HL-60 (cell line): ENCODE measurements at regions not wholly inside any gene's neighbourhood (a gene's known extent, or its start where the extent isn't known, plus 50 kb on each side); places are given as distances from the start of the nearest gene placed in this dataset.

Source experiments
- DNase-seq, 2 experiments: peaks; one replicate each; pipeline ENCODE4 v3.0.0-alpha.2; 2010 to 2020; ENCODE audit warnings: low read depth in 1 of 2, low spot score in 1 of 2
- H3K27ac ChIP-seq: fragments of 250-450 bp; sonication (Bioruptor Pico); replicated peaks from 2 replicates; pipeline ENCODE4 v1.5.1; 2020; ENCODE audit warnings: mild to moderate bottlenecking, moderate library complexity
- H3K27me3 ChIP-seq: fragments of 250-450 bp; sonication (Bioruptor Pico); 2 replicates; pipeline ENCODE4 v1.5.1; 2021; ENCODE audit warnings: mild to moderate bottlenecking, moderate library complexity; ENCODE audit not compliant: insufficient read depth, poor library complexity, severe bottlenecking
- H3K4me3 ChIP-seq: replicated peaks from 2 replicates; pipeline ENCODE4 v1.5.1; 2011; ENCODE audit warnings: mild to moderate bottlenecking, control low read depth, low read length; ENCODE audit not compliant: insufficient read depth
- CTCF ChIP-seq: IDR thresholded peaks from one replicate; pipeline ENCODE4 v1.5.1; 2011; ENCODE audit warnings: low read length, control low read depth, inconsistent platforms; ENCODE audit not compliant: insufficient read depth
- GABPA ChIP-seq: IDR thresholded peaks from 2 replicates; pipeline ENCODE4 v1.6.1; 2012; ENCODE audit warnings: low read depth
- POLR2AphosphoS5 ChIP-seq: IDR thresholded peaks from 2 replicates; pipeline ENCODE4 v1.6.1; 2012; ENCODE audit warnings: low read depth
- REST ChIP-seq: IDR thresholded peaks from 2 replicates; pipeline ENCODE4 v1.6.1; 2012; ENCODE audit warnings: low read depth; ENCODE audit not compliant: insufficient replicate concordance
- SPI1 ChIP-seq: IDR thresholded peaks from 2 replicates; pipeline ENCODE4 v1.6.1; 2012; ENCODE audit warnings: low read depth, mild to moderate bottlenecking, borderline replicate concordance

GRCh38 chr1:116819081-116819480 lies 64.9 kb downstream of the CD2 start:
- Histone ChIP-seq H3K27ac (no peak overlapping the region), H3K27me3 (no peaks in the 10 kb centered on the region), H3K4me3 (no peak overlapping the region)
- TF ChIP-seq REST, result no peak
- no peak for DNase-seq

GRCh38 chr1:116820369-116820768 lies 66.1 kb downstream of the CD2 start:
- no peak for DNase-seq
- Histone ChIP-seq H3K27me3 (no peaks in the 10 kb centered on the region), H3K4me3 (no peak overlapping the region), H3K27ac (no peak overlapping the region)
- TF ChIP-seq GABPA (no peak), POLR2AphosphoS5 (no peak), REST (no peak), CTCF (no peak), SPI1 (no peak)

- no peak for TF ChIP-seq POLR2AphosphoS5
- TF ChIP-seq REST, result no peak
- no peak for TF ChIP-seq GABPA
- no peak for TF ChIP-seq SPI1
- TF ChIP-seq CTCF, result no peak
These were observed 67.5 kb downstream of the CD2 start for GRCh38 chr1:116821763-116822162.

GRCh38 chr1:116824631-116825206 lies 70.5 kb downstream of the CD2 start:
- DNase-seq, result no peak
- Histone ChIP-seq H3K27me3 (no peaks in the 10 kb centered on the region), H3K4me3 (no peak overlapping the region), H3K27ac (no peak overlapping the region)
- no peak for TF ChIP-seq GABPA
- TF ChIP-seq CTCF, result no peak
- no peak for TF ChIP-seq POLR2AphosphoS5
- no peak for TF ChIP-seq SPI1
- no peak for TF ChIP-seq REST

More at GRCh38 chr1:116821763-116822162, 67.5 kb downstream of the CD2 start:
- H3K4me3 ChIP-seq, result no peak overlapping the region
- H3K27me3 ChIP-seq, result no peaks in the 10 kb centered on the region
- DNase-seq, result no peak
- H3K27ac ChIP-seq, result no peak overlapping the region
